Spinal cord (tissue), 9 donors: ENCODE measurements at regions not wholly inside any gene's neighbourhood (a gene's known extent, or its start where the extent isn't known, plus 50 kb on each side); places are given as distances from the start of the nearest gene placed in this dataset.

Experiments used
- DNase-seq, 6 donors: peaks; one replicate each; pipeline versions ENCODE4 v3.0.0 to v3.0.0-alpha.2; 2013 to 2015; ENCODE audit warnings: low spot score in 6 of 6, low read depth in 4 of 6
- H3K27ac ChIP-seq: one replicate; pipeline ENCODE4 v1.5.1; 2013; ENCODE audit warnings: low read depth, low read length, control low read depth
- H3K27me3 ChIP-seq: one replicate; pipeline ENCODE4 v1.6.1; 2013; ENCODE audit warnings: low read length; ENCODE audit not compliant: control insufficient read depth, insufficient read depth
- H3K36me3 ChIP-seq: one replicate; pipeline ENCODE4 v1.6.1; 2013; ENCODE audit warnings: low read length; ENCODE audit not compliant: control insufficient read depth, insufficient read depth
- H3K4me1 ChIP-seq: one replicate; pipeline ENCODE4 v1.6.1; 2013; ENCODE audit warnings: low read length; ENCODE audit not compliant: control insufficient read depth, insufficient read depth
- H3K4me3 ChIP-seq: one replicate; pipeline ENCODE4 v1.5.1; 2013; ENCODE audit warnings: low read depth, low read length, control low read depth
- H3K9me3 ChIP-seq: one replicate; pipeline ENCODE4 v1.6.1; 2013; ENCODE audit warnings: low read length; ENCODE audit not compliant: control insufficient read depth, insufficient read depth
- WGBS: methylation state at CpG from one replicate; pipeline ENCODE4 v1.1.5; 2013; ENCODE audit warnings: missing lambda C conversion rate; ENCODE audit not compliant: insufficient coverage; 5-methylcytosine and 5-hydroxymethylcytosine counted together
- donor health status: healthy.

GRCh38 chr2:59575191-59575590 lies 978.3 kb downstream of the BCL11A start:
- no peaks in the 10 kb centered on the region for H3K36me3 ChIP-seq
- H3K27ac ChIP-seq = no peak overlapping the region
- 100% methylated on average over 1 of the region's 1 CpG for WGBS

GRCh38 chr2:59572227-59572626 lies 981.2 kb downstream of the BCL11A start:
- peak in 2 of 6 donors; percentile 9 to 48 for DNase-seq
- Histone ChIP-seq H3K36me3 (no peaks in the 10 kb centered on the region), H3K4me3 (no peak overlapping the region), H3K4me1 (peaks cover 6% of the 10 kb centered on the region), H3K9me3 (no peaks in the 10 kb centered on the region), H3K27me3 (no peaks in the 10 kb centered on the region), H3K27ac (no peak overlapping the region)
- 16% methylated on average over 3 of the region's 4 CpGs for WGBS

More at GRCh38 chr2:59575191-59575590, 978.3 kb downstream of the BCL11A start:
- Histone ChIP-seq H3K9me3 (no peaks in the 10 kb centered on the region), H3K27me3 (no peaks in the 10 kb centered on the region), H3K4me1 (peaks cover 4% of the 10 kb centered on the region), H3K4me3 (no peak overlapping the region)
- no peak for DNase-seq

GRCh38 chr2:59570818-59571217 lies 982.6 kb downstream of the BCL11A start:
- no peaks in the 10 kb centered on the region for H3K9me3 ChIP-seq
- no peak overlapping the region for H3K4me3 ChIP-seq
- peaks cover 9% of the 10 kb centered on the region for H3K4me1 ChIP-seq
- H3K27ac ChIP-seq = no peak overlapping the region
- no peak for DNase-seq
- no CpG with 5 or more reads among the region's 1 CpG for WGBS
- H3K27me3 ChIP-seq = no peaks in the 10 kb centered on the region
- no peaks in the 10 kb centered on the region for H3K36me3 ChIP-seq

GRCh38 chr2:59569124-59569523 lies 984.3 kb downstream of the BCL11A start:
- no CpG with 5 or more reads among the region's 1 CpG for WGBS
- H3K4me3 ChIP-seq = no peak overlapping the region
- H3K27ac ChIP-seq = no peak overlapping the region
- H3K27me3 ChIP-seq = no peaks in the 10 kb centered on the region
- H3K9me3 ChIP-seq = no peaks in the 10 kb centered on the region
- no peak for DNase-seq
- H3K4me1 ChIP-seq = peaks cover 9% of the 10 kb centered on the region
- H3K36me3 ChIP-seq = no peaks in the 10 kb centered on the region

GRCh38 chr2:59568461-59568860 lies 985.0 kb downstream of the BCL11A start:
- DNase-seq = peak in 2 of 6 donors; percentile 30 to 66
- WGBS = no CpG with 5 or more reads among the region's 3 CpGs
- no peak overlapping the region for H3K27ac ChIP-seq
- H3K27me3 ChIP-seq = no peaks in the 10 kb centered on the region
- H3K9me3 ChIP-seq = no peaks in the 10 kb centered on the region
- H3K4me3 ChIP-seq = no peak overlapping the region
- no peaks in the 10 kb centered on the region for H3K36me3 ChIP-seq
- peaks cover 9% of the 10 kb centered on the region for H3K4me1 ChIP-seq

GRCh38 chr2:59567151-59567550 lies 986.3 kb downstream of the BCL11A start:
- Histone ChIP-seq H3K9me3 (no peaks in the 10 kb centered on the region), H3K27ac (no peak overlapping the region), H3K36me3 (no peaks in the 10 kb centered on the region), H3K4me3 (no peak overlapping the region), H3K27me3 (no peaks in the 10 kb centered on the region), H3K4me1 (peaks cover 8% of the 10 kb centered on the region)
- WGBS = 34% methylated on average over 6 of the region's 6 CpGs
- peak in 2 of 6 donors; percentile 24 to 66 for DNase-seq

- DNase-seq = peak in 1 of 6 donors; percentile 71
- no CpG with 5 or more reads among the region's 2 CpGs for WGBS
- Histone ChIP-seq H3K4me3 (no peak overlapping the region), H3K27ac (no peak overlapping the region), H3K4me1 (peaks cover 5% of the 10 kb centered on the region), H3K27me3 (no peaks in the 10 kb centered on the region), H3K9me3 (no peaks in the 10 kb centered on the region), H3K36me3 (no peaks in the 10 kb centered on the region)
Observed at GRCh38 chr2:59566739-59567138, 986.7 kb downstream of the BCL11A start.

- WGBS = 65% methylated on average over 2 of the region's 2 CpGs
- Histone ChIP-seq H3K9me3 (no peaks in the 10 kb centered on the region), H3K27ac (no peak overlapping the region), H3K27me3 (no peaks in the 10 kb centered on the region), H3K36me3 (no peaks in the 10 kb centered on the region), H3K4me3 (no peak overlapping the region), H3K4me1 (no peaks in the 10 kb centered on the region)
- DNase-seq = no peak
Observed at GRCh38 chr2:59561281-59561680, 992.2 kb downstream of the BCL11A start.

- Histone ChIP-seq H3K9me3 (no peaks in the 10 kb centered on the region), H3K4me3 (no peak overlapping the region), H3K36me3 (no peaks in the 10 kb centered on the region), H3K27me3 (no peaks in the 10 kb centered on the region), H3K27ac (no peak overlapping the region), H3K4me1 (no peaks in the 10 kb centered on the region)
- no peak for DNase-seq
- WGBS = 100% methylated on average over 2 of the region's 3 CpGs
Observed at GRCh38 chr2:59560769-59561168, 992.7 kb downstream of the BCL11A start.

GRCh38 chr2:59540864-59541263 lies 1012.6 kb downstream of the BCL11A start:
- no peaks in the 10 kb centered on the region for H3K36me3 ChIP-seq
- H3K4me3 ChIP-seq = no peak overlapping the region
- H3K27ac ChIP-seq = no peak overlapping the region
- WGBS = 90% methylated on average over 3 of the region's 4 CpGs
- H3K9me3 ChIP-seq = no peaks in the 10 kb centered on the region
- no peaks in the 10 kb centered on the region for H3K4me1 ChIP-seq
- H3K27me3 ChIP-seq = no peaks in the 10 kb centered on the region
- no peak for DNase-seq
